Activated T-helper 17 cell treated with anti-CD3 and anti-CD28 coated beads, Interleukin-2, amount 50 U/mL, for 72 hours (primary cell): ENCODE measurements at regions not wholly inside any gene's neighbourhood (a gene's known extent, or its start where the extent isn't known, plus 50 kb on each side); places are given as distances from the start of the nearest gene placed in this dataset.
A peak's percentile ranks its signal among the peaks of the same experiment; 100 is the strongest.
"Not testable (repeated sequence)": the region's sequence is repeated elsewhere in the genome, so short reads cannot be mapped to it uniquely, and the experiment has no call there.

ENCODE experiments used
- ATAC-seq: fragments of 150-1000 bp; cut with Tn5 transposase; replicated peaks from 2 replicates; pipeline ENCODE4 v1.10.0; 2021; ENCODE audit warnings: mild to moderate bottlenecking, moderate library complexity
- H3K27ac Mint-ChIP-seq: one replicate; pipeline ENCODE4 v1.8.0; 2022; ENCODE audit warnings: mixed read lengths
- H3K27me3 Mint-ChIP-seq: one replicate; pipeline ENCODE4 v1.8.0; 2022; ENCODE audit warnings: mixed read lengths
- H3K36me3 Mint-ChIP-seq: one replicate; pipeline ENCODE4 v1.8.0; 2022; ENCODE audit warnings: low read depth, mild to moderate bottlenecking, mixed read lengths
- H3K4me1 Mint-ChIP-seq: one replicate; pipeline ENCODE4 v1.8.0; 2022; ENCODE audit warnings: mixed read lengths
- H3K4me3 Mint-ChIP-seq: one replicate; pipeline ENCODE4 v1.8.0; 2022; ENCODE audit warnings: mild to moderate bottlenecking, mixed read lengths
- H3K9me3 Mint-ChIP-seq: one replicate; pipeline ENCODE4 v1.8.0; 2022; ENCODE audit warnings: mixed read lengths

- Mint-ChIP-seq H3K36me3 (no peaks in the 10 kb centered on the region), H3K4me3 (no peak overlapping the region), H3K27me3 (no peaks in the 10 kb centered on the region), H3K27ac (peak overlapping the region; percentile 53), H3K9me3 (peaks cover 6% of the 10 kb centered on the region), H3K4me1 (peaks cover 4% of the 10 kb centered on the region)
- peak; percentile 40 for ATAC-seq
Measured at GRCh38 chr3:188008582-188009213, 145.3 kb upstream of the LPP start.

GRCh38 chr3:188010478-188010877 is 143.5 kb upstream of the LPP start:
- ATAC-seq: no peak
- no peaks in the 10 kb centered on the region for H3K36me3 Mint-ChIP-seq
- peaks cover 4% of the 10 kb centered on the region for H3K4me1 Mint-ChIP-seq
- H3K4me3 Mint-ChIP-seq: no peak overlapping the region
- no peaks in the 10 kb centered on the region for H3K27me3 Mint-ChIP-seq
- H3K9me3 Mint-ChIP-seq: peaks cover 6% of the 10 kb centered on the region
- H3K27ac Mint-ChIP-seq: no peak overlapping the region

GRCh38 chr3:188019727-188020126 is 134.2 kb upstream of the LPP start:
- H3K4me1 Mint-ChIP-seq: no peaks in the 10 kb centered on the region
- no peaks in the 10 kb centered on the region for H3K36me3 Mint-ChIP-seq
- no peaks in the 10 kb centered on the region for H3K27me3 Mint-ChIP-seq
- no peak for ATAC-seq
- H3K4me3 Mint-ChIP-seq: no peak overlapping the region
- H3K27ac Mint-ChIP-seq: no peak overlapping the region
- H3K9me3 Mint-ChIP-seq: no peaks in the 10 kb centered on the region

- no peaks in the 10 kb centered on the region for H3K36me3 Mint-ChIP-seq
- H3K4me3 Mint-ChIP-seq: no peak overlapping the region
Measured at GRCh38 chr3:188021041-188021440, 132.9 kb upstream of the LPP start.

GRCh38 chr3:188021502-188022040 is 132.4 kb upstream of the LPP start:
- Mint-ChIP-seq H3K4me1 (no peaks in the 10 kb centered on the region), H3K27me3 (no peaks in the 10 kb centered on the region)
- no peak for ATAC-seq

More at GRCh38 chr3:188021041-188021440, 132.9 kb upstream of the LPP start:
- ATAC-seq: no peak
- Mint-ChIP-seq H3K4me1 (no peaks in the 10 kb centered on the region), H3K27ac (peak overlapping the region; percentile 7), H3K9me3 (no peaks in the 10 kb centered on the region), H3K27me3 (no peaks in the 10 kb centered on the region)

GRCh38 chr3:188022902-188023301 is 131.1 kb upstream of the LPP start:
- not testable (repeated sequence) for H3K4me1 Mint-ChIP-seq, H3K4me3 Mint-ChIP-seq, H3K27me3 Mint-ChIP-seq, H3K9me3 Mint-ChIP-seq, H3K36me3 Mint-ChIP-seq, ATAC-seq, H3K27ac Mint-ChIP-seq

More at GRCh38 chr3:188021502-188022040, 132.4 kb upstream of the LPP start:
- no peaks in the 10 kb centered on the region for H3K36me3 Mint-ChIP-seq
- no peaks in the 10 kb centered on the region for H3K9me3 Mint-ChIP-seq
- no peak overlapping the region for H3K27ac Mint-ChIP-seq
- H3K4me3 Mint-ChIP-seq: no peak overlapping the region

- Mint-ChIP-seq H3K4me3 (no peak overlapping the region), H3K36me3 (no peaks in the 10 kb centered on the region), H3K9me3 (no peaks in the 10 kb centered on the region), H3K27ac (no peak overlapping the region), H3K4me1 (no peaks in the 10 kb centered on the region), H3K27me3 (no peaks in the 10 kb centered on the region)
- ATAC-seq: no peak
Measured at GRCh38 chr3:188025555-188025954, 128.4 kb upstream of the LPP start.

- Mint-ChIP-seq H3K9me3 (no peaks in the 10 kb centered on the region), H3K36me3 (no peaks in the 10 kb centered on the region), H3K27me3 (no peaks in the 10 kb centered on the region), H3K4me1 (no peaks in the 10 kb centered on the region), H3K4me3 (no peak overlapping the region), H3K27ac (no peak overlapping the region)
- ATAC-seq: no peak
Measured at GRCh38 chr3:188026191-188026968, 127.6 kb upstream of the LPP start.

- no peaks in the 10 kb centered on the region for H3K9me3 Mint-ChIP-seq
- no peak for ATAC-seq
Measured at GRCh38 chr3:188031121-188031520, 122.8 kb upstream of the LPP start.

GRCh38 chr3:188034989-188035388 is 119.0 kb upstream of the LPP start:
- peaks cover 6% of the 10 kb centered on the region for H3K4me1 Mint-ChIP-seq
- H3K36me3 Mint-ChIP-seq: no peaks in the 10 kb centered on the region
- peak; percentile 48 for ATAC-seq
- H3K4me3 Mint-ChIP-seq: no peak overlapping the region
- H3K27me3 Mint-ChIP-seq: no peaks in the 10 kb centered on the region
- no peaks in the 10 kb centered on the region for H3K9me3 Mint-ChIP-seq
- H3K27ac Mint-ChIP-seq: no peak overlapping the region

More at GRCh38 chr3:188031121-188031520, 122.8 kb upstream of the LPP start:
- Mint-ChIP-seq H3K4me3 (no peak overlapping the region), H3K36me3 (no peaks in the 10 kb centered on the region), H3K4me1 (peaks cover 6% of the 10 kb centered on the region), H3K27me3 (no peaks in the 10 kb centered on the region), H3K27ac (no peak overlapping the region)

GRCh38 chr3:188036375-188037194 is 117.4 kb upstream of the LPP start:
- H3K27ac Mint-ChIP-seq: no peak overlapping the region
- H3K4me3 Mint-ChIP-seq: no peak overlapping the region
- H3K36me3 Mint-ChIP-seq: no peaks in the 10 kb centered on the region
- H3K4me1 Mint-ChIP-seq: peaks cover 10% of the 10 kb centered on the region
- no peaks in the 10 kb centered on the region for H3K27me3 Mint-ChIP-seq
- ATAC-seq: no peak
- H3K9me3 Mint-ChIP-seq: no peaks in the 10 kb centered on the region

- no peak for ATAC-seq
- peaks cover 10% of the 10 kb centered on the region for H3K4me1 Mint-ChIP-seq
- H3K4me3 Mint-ChIP-seq: no peak overlapping the region
- H3K9me3 Mint-ChIP-seq: no peaks in the 10 kb centered on the region
- no peak overlapping the region for H3K27ac Mint-ChIP-seq
- no peaks in the 10 kb centered on the region for H3K36me3 Mint-ChIP-seq
- no peaks in the 10 kb centered on the region for H3K27me3 Mint-ChIP-seq
Measured at GRCh38 chr3:188037195-188037718, 116.7 kb upstream of the LPP start.

- no peaks in the 10 kb centered on the region for H3K27me3 Mint-ChIP-seq
- no peaks in the 10 kb centered on the region for H3K9me3 Mint-ChIP-seq
- peaks cover 10% of the 10 kb centered on the region for H3K4me1 Mint-ChIP-seq
- H3K4me3 Mint-ChIP-seq: no peak overlapping the region
- H3K27ac Mint-ChIP-seq: no peak overlapping the region
- no peak for ATAC-seq
- no peaks in the 10 kb centered on the region for H3K36me3 Mint-ChIP-seq
Measured at GRCh38 chr3:188037965-188038581, 115.9 kb upstream of the LPP start.

GRCh38 chr3:188041193-188041592 is 112.8 kb upstream of the LPP start:
- Mint-ChIP-seq H3K4me1 (peaks cover 8% of the 10 kb centered on the region), H3K36me3 (no peaks in the 10 kb centered on the region), H3K27me3 (no peaks in the 10 kb centered on the region), H3K9me3 (no peaks in the 10 kb centered on the region), H3K4me3 (no peak overlapping the region), H3K27ac (no peak overlapping the region)
- ATAC-seq: peak; percentile 43
